Neural cell (in vitro differentiated cells): ENCODE measurements at regions not wholly inside any gene's neighbourhood (a gene's known extent, or its start where the extent isn't known, plus 50 kb on each side); places are given as distances from the start of the nearest gene placed in this dataset.

Experiments
- H2AFZ ChIP-seq: fragments of 200-600, 300-800 bp; sonication (generic), shearing (Covaris generic); 2 replicates; pipeline ENCODE4 v1.6.0; 2014; ENCODE audit warnings: low read depth, mild to moderate bottlenecking, antibody characterized with exemption, low read length, moderate library complexity
- H3F3A ChIP-seq: fragments of 200-600 bp; shearing (Covaris generic); 2 replicates; pipeline ENCODE4 v1.6.1; 2016; ENCODE audit warnings: mild to moderate bottlenecking, moderate library complexity, mixed read lengths, antibody characterized with exemption, low read length; ENCODE audit not compliant: insufficient read depth, poor library complexity, severe bottlenecking
- H3K27ac ChIP-seq: fragments of 200-600, 300-800 bp; sonication (generic), shearing (Covaris generic); 2 replicates; pipeline ENCODE4 v1.5.1; 2014; ENCODE audit warnings: mild to moderate bottlenecking, low read length, moderate library complexity
- H3K27me3 ChIP-seq: fragments of 300-800, 200-600 bp; sonication (generic), shearing (Covaris generic); 2 replicates; pipeline ENCODE4 v1.6.0; 2014; ENCODE audit warnings: mild to moderate bottlenecking, low read depth, low read length, moderate library complexity; ENCODE audit not compliant: insufficient read depth
- H3K36me3 ChIP-seq: fragments of 300-800, 200-600 bp; sonication (generic), shearing (Covaris generic); 2 replicates; pipeline ENCODE4 v1.5.1; 2014; ENCODE audit warnings: mild to moderate bottlenecking, antibody characterized with exemption, low read length, moderate library complexity; ENCODE audit not compliant: insufficient read depth
- H3K4me2 ChIP-seq: fragments of 300-800, 200-600 bp; sonication (generic), shearing (Covaris generic); 2 replicates; pipeline ENCODE4 v1.6.0; 2014; ENCODE audit warnings: mild to moderate bottlenecking, low read length
- H3K4me3 ChIP-seq: fragments of 300-800, 200-600 bp; sonication (generic), shearing (Covaris generic); 2 replicates; pipeline ENCODE4 v1.5.1; 2014; ENCODE audit warnings: mild to moderate bottlenecking, low read length, moderate library complexity
- H3K79me2 ChIP-seq: fragments of 200-600 bp; shearing (Covaris generic); replicated peaks from 2 replicates; pipeline ENCODE4 v1.6.0; 2014; ENCODE audit warnings: mild to moderate bottlenecking, low read length, moderate library complexity; ENCODE audit not compliant: insufficient read depth
- H3K9ac ChIP-seq: fragments of 300-800, 200-600 bp; sonication (generic), shearing (Covaris generic); 2 replicates; pipeline ENCODE4 v1.6.1; 2016; ENCODE audit warnings: mild to moderate bottlenecking, low read length, mixed read lengths
- H3K9me2 ChIP-seq: fragments of 200-600 bp; shearing (Covaris generic); 2 replicates; pipeline ENCODE4 v1.6.1; 2016; ENCODE audit warnings: mild to moderate bottlenecking, low read length, mixed read lengths; ENCODE audit not compliant: insufficient read depth
- H3K9me3 ChIP-seq: fragments of 200-600, 300-800 bp; sonication (generic), shearing (Covaris generic); 2 replicates; pipeline ENCODE4 v1.6.1; 2016; ENCODE audit warnings: mild to moderate bottlenecking, mixed run types, low read length, moderate library complexity, mixed read lengths
- H4K20me1 ChIP-seq: fragments of 200-600 bp; shearing (Covaris generic); 2 replicates; pipeline ENCODE4 v1.6.1; 2016; ENCODE audit warnings: mild to moderate bottlenecking, mixed run types; ENCODE audit not compliant: insufficient read depth
- CTCF ChIP-seq: fragments of 450-650 bp; IDR thresholded peaks from 2 replicates; pipeline ENCODE4 v1.5.1; 2014; ENCODE audit warnings: antibody characterized with exemption, mild to moderate bottlenecking, moderate library complexity; ENCODE audit not compliant: poor library complexity, severe bottlenecking
- EP300 ChIP-seq: fragments of 450-650 bp; conservative IDR thresholded peaks from 2 replicates; pipeline ENCODE4 v1.6.1; 2014; ENCODE audit warnings: antibody characterized with exemption, mild to moderate bottlenecking, moderate library complexity; ENCODE audit not compliant: poor library complexity, severe bottlenecking
- EZH2 ChIP-seq: fragments of 200-600, 300-800 bp; shearing (Covaris generic), sonication (generic); IDR thresholded peaks from 2 replicates; pipeline ENCODE4 v1.6.1; 2014; ENCODE audit warnings: antibody characterized with exemption, low read length, borderline replicate concordance, mild to moderate bottlenecking; ENCODE audit not compliant: insufficient read depth, poor library complexity, severe bottlenecking
- MXI1 ChIP-seq: fragments of 450-650 bp; conservative IDR thresholded peaks from 2 replicates; pipeline ENCODE4 v1.6.1; 2014; ENCODE audit warnings: antibody characterized with exemption, mild to moderate bottlenecking; ENCODE audit not compliant: poor library complexity, severe bottlenecking
- POLR2AphosphoS5 ChIP-seq: IDR thresholded peaks from 2 replicates; pipeline ENCODE4 v1.6.1; 2012
- RAD21 ChIP-seq: fragments of 450-650 bp; conservative IDR thresholded peaks from 2 replicates; pipeline ENCODE4 v1.6.1; 2014; ENCODE audit warnings: antibody characterized with exemption, mild to moderate bottlenecking, moderate library complexity
- REST ChIP-seq: IDR thresholded peaks from 2 replicates; pipeline ENCODE4 v1.6.1; 2012; ENCODE audit warnings: borderline replicate concordance
- SMC3 ChIP-seq: fragments of 450-650 bp; conservative IDR thresholded peaks from 2 replicates; pipeline ENCODE4 v1.6.1; 2014; ENCODE audit warnings: antibody characterized with exemption, mild to moderate bottlenecking, moderate library complexity; ENCODE audit not compliant: poor library complexity
- TAF1 ChIP-seq: IDR thresholded peaks from 2 replicates; pipeline ENCODE4 v1.6.1; 2012; ENCODE audit warnings: low read depth

- Histone ChIP-seq H3K36me3 (no peaks in the 10 kb centered on the region), H3K9me2 (no peaks in the 10 kb centered on the region), H3K9ac (no peak overlapping the region), H3K27me3 (no peaks in the 10 kb centered on the region), H3K27ac (no peak overlapping the region), H3K79me2 (no peaks in the 10 kb centered on the region), H4K20me1 (no peaks in the 10 kb centered on the region), H3K4me2 (no peak overlapping the region), H3K9me3 (no peaks in the 10 kb centered on the region), H2AFZ (no peak overlapping the region), H3F3A (no peaks in the 10 kb centered on the region), H3K4me3 (no peak overlapping the region)
- no peak for TF ChIP-seq TAF1
- TF ChIP-seq EZH2, result no peak
- no peak for TF ChIP-seq MXI1
- TF ChIP-seq EP300, result no peak
- no peak for TF ChIP-seq REST
- TF ChIP-seq CTCF, result no peak
- no peak for TF ChIP-seq POLR2AphosphoS5
Observed at GRCh38 chr18:76643996-76644395, 149.0 kb upstream of the ZNF516 start.

GRCh38 chr18:76643199-76643598 lies 148.2 kb upstream of the ZNF516 start:
- Histone ChIP-seq H3K27ac (no peak overlapping the region), H2AFZ (no peak overlapping the region), H3K4me2 (no peak overlapping the region), H3K79me2 (no peaks in the 10 kb centered on the region), H3K9me3 (no peaks in the 10 kb centered on the region), H3F3A (no peaks in the 10 kb centered on the region), H3K36me3 (no peaks in the 10 kb centered on the region), H4K20me1 (no peaks in the 10 kb centered on the region), H3K4me3 (no peak overlapping the region), H3K9me2 (no peaks in the 10 kb centered on the region), H3K9ac (no peak overlapping the region), H3K27me3 (no peaks in the 10 kb centered on the region)
- no peak for TF ChIP-seq REST
- TF ChIP-seq EZH2, result no peak
- TF ChIP-seq MXI1, result no peak
- no peak for TF ChIP-seq CTCF
- TF ChIP-seq EP300, result no peak
- TF ChIP-seq TAF1, result no peak
- TF ChIP-seq RAD21, result no peak
- TF ChIP-seq POLR2AphosphoS5, result no peak
- no peak for TF ChIP-seq SMC3
